ENCODE measurements at regions not wholly inside any gene's neighbourhood (a gene's known extent, or its start where the extent isn't known, plus 50 kb on each side); places are given as distances from the start of the nearest gene placed in this dataset.

GRCh38 chr7:55641273-55641691 is 69.0 kb upstream of the VOPP1 start (continued):
- TF ChIP-seq THYN1 (CRISPR knock-in tag; IDR thresholded peaks at IDR 0.05; ENCODE audit: borderline replicate concordance, low read depth) (no peak), ZNF296 (CRISPR knock-in tag; conservative IDR thresholded peaks at IDR 0.05) (no peak), HOMEZ (CRISPR knock-in tag; IDR thresholded peaks at IDR 0.05; ENCODE audit: low read depth) (no peak), ZNF652 (CRISPR knock-in tag; IDR thresholded peaks at IDR 0.05; ENCODE audit: borderline replicate concordance, low read depth) (no peak), ZNF782 (CRISPR knock-in tag; IDR thresholded peaks at IDR 0.05; ENCODE audit: borderline replicate concordance) (no peak), ZNF276 (CRISPR knock-in tag; IDR thresholded peaks at IDR 0.05; ENCODE audit: low read depth) (no peak), THAP7 (CRISPR knock-in tag; IDR thresholded peaks at IDR 0.05) (no peak), SMC3 (IDR thresholded peaks at IDR 0.05; ENCODE audit: low read length) (peak; percentile 98), ZNF574 (CRISPR knock-in tag; IDR thresholded peaks at IDR 0.05) (no peak), PHB2 (IDR thresholded peaks at IDR 0.05; ENCODE audit: partially characterized antibody) (no peak), CTCF (CRISPR knock-in tag; IDR thresholded peaks at IDR 0.05) (peak; percentile 91), MEIS2 (CRISPR knock-in tag; IDR thresholded peaks at IDR 0.05) (no peak), ZNF142 (CRISPR knock-in tag; IDR thresholded peaks at IDR 0.05) (no peak)
